Liver (tissue), 3 donors: ENCODE measurements at regions not wholly inside any gene's neighbourhood (a gene's known extent, or its start where the extent isn't known, plus 50 kb on each side); places are given as distances from the start of the nearest gene placed in this dataset.

Experiments used
- EGR1 ChIP-seq, 2 donors: IDR thresholded peaks; 2 replicates each; pipeline ENCODE4 v1.6.1; 2016 to 2018; ENCODE audit warnings: antibody characterized with exemption in 2 of 2, low read depth in 2 of 2
- GABPA ChIP-seq, 2 donors: IDR thresholded peaks in 1 of 2; conservative IDR thresholded peaks in 1 of 2; 2 replicates each; pipeline ENCODE4 v1.6.1; 2016; ENCODE audit warnings: antibody characterized with exemption in 2 of 2, mild to moderate bottlenecking in 1 of 2, moderate library complexity in 1 of 2
- JUND ChIP-seq, 2 donors: IDR thresholded peaks; 2 replicates each; pipeline ENCODE4 v1.6.1; 2016; ENCODE audit warnings: antibody characterized with exemption in 2 of 2
- RAD21 ChIP-seq, 2 donors: IDR thresholded peaks; 2 replicates each; pipeline ENCODE4 v1.6.1; 2016; ENCODE audit warnings: antibody characterized with exemption in 2 of 2, mild to moderate bottlenecking in 2 of 2
- TAF1 ChIP-seq: conservative IDR thresholded peaks from 2 replicates; pipeline ENCODE4 v1.6.1; 2016; ENCODE audit warnings: antibody characterized with exemption, mild to moderate bottlenecking
- TF ChIP-seq, protein P1 (sequence below): IDR thresholded peaks from 2 replicates; pipeline ENCODE4 v1.6.1; 2016; ENCODE audit warnings: antibody characterized with exemption
- TF ChIP-seq, protein P2 (sequence below): fragments of 150-350 bp; IDR thresholded peaks from 2 replicates; pipeline ENCODE4 v1.5.1; 2017; ENCODE audit warnings: improper control_type of control experiment, low read depth, low read length; ENCODE audit not compliant: missing input control
- TF ChIP-seq, protein P3 (sequence below): IDR thresholded peaks from 2 replicates; pipeline ENCODE4 v1.6.1; 2016; ENCODE audit warnings: antibody characterized with exemption
- donor health status: healthy.
- donor health status: healthy.

DNA sequence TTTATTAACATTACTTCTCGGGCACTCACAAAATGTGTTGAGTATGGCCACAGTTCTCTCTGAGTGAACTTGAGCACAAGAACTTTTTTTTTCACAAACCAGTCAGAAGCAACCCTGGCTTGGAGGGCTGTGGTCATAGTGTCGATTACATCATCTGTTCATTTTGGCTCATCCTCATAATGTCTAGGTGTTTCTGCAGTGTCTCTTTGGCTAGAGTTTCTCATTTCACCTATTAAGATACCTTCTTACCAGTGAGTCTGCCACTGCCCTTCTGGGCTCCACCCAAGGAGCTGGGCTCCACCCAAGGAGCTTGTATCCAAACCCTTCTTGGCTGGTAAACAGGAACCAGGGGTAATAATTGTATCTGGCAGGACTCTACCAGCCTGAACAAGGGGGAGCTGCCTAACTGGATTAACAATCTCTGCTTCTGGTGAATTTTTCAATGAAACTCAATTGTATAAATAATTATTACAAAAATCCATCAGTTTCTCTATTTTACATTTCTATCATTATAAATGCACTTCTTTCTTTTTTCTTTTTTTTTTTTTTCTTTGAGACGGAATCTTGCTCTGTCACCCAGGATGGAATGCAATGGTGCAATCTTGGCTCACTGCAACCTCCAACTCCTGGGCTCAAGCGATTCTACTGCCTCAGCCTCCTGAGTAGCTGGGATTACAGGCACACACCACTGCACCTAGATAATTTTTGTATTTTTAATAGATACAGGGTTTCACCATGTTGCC is 667.7 kb upstream of the SLIT2 start:
- TF ChIP-seq RAD21 (IDR thresholded peaks at IDR 0.05) (no peak), JUND (IDR thresholded peaks at IDR 0.05) (no peak), TAF1 (no peak), GABPA (IDR thresholded peaks at IDR 0.05 in 1 of 2, conservative IDR thresholded peaks at IDR 0.05 in 1 of 2) (no peak), EGR1 (IDR thresholded peaks at IDR 0.05; ENCODE audit: low read depth in 2 of 2) (no peak)
- TF ChIP-seq, protein P1, sequence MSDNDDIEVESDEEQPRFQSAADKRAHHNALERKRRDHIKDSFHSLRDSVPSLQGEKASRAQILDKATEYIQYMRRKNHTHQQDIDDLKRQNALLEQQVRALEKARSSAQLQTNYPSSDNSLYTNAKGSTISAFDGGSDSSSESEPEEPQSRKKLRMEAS, result no peak
- TF ChIP-seq, protein P2, sequence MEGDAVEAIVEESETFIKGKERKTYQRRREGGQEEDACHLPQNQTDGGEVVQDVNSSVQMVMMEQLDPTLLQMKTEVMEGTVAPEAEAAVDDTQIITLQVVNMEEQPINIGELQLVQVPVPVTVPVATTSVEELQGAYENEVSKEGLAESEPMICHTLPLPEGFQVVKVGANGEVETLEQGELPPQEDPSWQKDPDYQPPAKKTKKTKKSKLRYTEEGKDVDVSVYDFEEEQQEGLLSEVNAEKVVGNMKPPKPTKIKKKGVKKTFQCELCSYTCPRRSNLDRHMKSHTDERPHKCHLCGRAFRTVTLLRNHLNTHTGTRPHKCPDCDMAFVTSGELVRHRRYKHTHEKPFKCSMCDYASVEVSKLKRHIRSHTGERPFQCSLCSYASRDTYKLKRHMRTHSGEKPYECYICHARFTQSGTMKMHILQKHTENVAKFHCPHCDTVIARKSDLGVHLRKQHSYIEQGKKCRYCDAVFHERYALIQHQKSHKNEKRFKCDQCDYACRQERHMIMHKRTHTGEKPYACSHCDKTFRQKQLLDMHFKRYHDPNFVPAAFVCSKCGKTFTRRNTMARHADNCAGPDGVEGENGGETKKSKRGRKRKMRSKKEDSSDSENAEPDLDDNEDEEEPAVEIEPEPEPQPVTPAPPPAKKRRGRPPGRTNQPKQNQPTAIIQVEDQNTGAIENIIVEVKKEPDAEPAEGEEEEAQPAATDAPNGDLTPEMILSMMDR, result no peak
- TF ChIP-seq, protein P3, sequence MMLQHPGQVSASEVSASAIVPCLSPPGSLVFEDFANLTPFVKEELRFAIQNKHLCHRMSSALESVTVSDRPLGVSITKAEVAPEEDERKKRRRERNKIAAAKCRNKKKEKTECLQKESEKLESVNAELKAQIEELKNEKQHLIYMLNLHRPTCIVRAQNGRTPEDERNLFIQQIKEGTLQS, result no peak
